Left ventricle myocardium superior (tissue), 1 donor: ENCODE measurements at regions not wholly inside any gene's neighbourhood (a gene's known extent, or its start where the extent isn't known, plus 50 kb on each side); places are given as distances from the start of the nearest gene placed in this dataset.
A peak's percentile ranks its signal among the peaks of the same experiment; 100 is the strongest.
"Not testable (repeated sequence)": the region's sequence is repeated elsewhere in the genome, so short reads cannot be mapped to it uniquely, and the experiment has no call there.

Experiments
- ATAC-seq: fragments of 200-7000 bp; cut with Tn5 transposase; one replicate; pipeline ENCODE4 v1.9.1; 2020; ENCODE audit warnings: mild to moderate bottlenecking, moderate library complexity
- DNase-seq: peaks from one replicate; pipeline ENCODE4 v3.0.0-alpha.2; 2020
- intact Hi-C: fragments of 100-400 bp; cut with micrococcal nuclease; formaldehyde crosslinking; loops from one replicate; pipeline ENCODE4 v1.11.0; 2022
- donor health status: DM: no; HTN: yes; CAD: no; lungs with severe emphysema.

DNA sequence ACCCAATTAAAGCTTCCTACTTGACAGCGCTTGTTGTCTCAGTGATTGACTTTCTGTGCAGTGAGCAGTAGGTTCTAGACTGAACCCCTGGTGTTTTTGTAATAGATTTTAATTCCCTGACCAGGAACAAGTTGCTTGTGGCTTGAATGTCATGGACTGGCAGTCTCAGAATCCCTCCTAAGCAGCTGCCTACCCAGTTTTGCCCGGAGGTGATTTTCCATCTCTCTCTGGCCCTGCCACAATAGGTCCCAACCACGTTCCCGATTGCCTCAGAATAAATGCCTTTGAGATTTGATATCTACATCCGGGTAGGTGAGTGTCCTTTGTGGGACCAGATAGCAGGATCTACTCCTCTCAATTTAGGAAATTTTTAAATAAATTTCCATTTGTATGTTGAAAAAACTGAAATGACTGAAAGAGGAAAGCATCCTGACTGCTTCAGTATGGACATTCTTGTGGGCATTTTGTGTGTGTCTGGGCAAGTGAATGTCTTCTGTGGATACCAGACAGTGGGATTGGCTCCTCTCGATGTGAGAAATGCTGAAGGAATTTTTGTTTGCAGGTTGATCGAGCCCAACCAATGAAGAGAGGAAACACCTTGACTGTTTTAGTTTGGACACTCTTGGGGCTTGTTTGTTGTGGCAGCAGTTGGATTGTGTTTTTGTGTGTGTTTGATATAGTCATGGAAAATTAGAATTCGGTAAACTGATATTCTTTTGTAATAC is 1607.4 kb downstream of the C4orf33 start:
- intact Hi-C loops = no loop called here
- ATAC-seq (no peak), DNase-seq (no peak)

GRCh38 chr4:130705023-130705422 is 1609.1 kb downstream of the C4orf33 start:
- intact Hi-C loops = no loop called here
- ATAC-seq (no peak), DNase-seq (no peak)

DNA sequence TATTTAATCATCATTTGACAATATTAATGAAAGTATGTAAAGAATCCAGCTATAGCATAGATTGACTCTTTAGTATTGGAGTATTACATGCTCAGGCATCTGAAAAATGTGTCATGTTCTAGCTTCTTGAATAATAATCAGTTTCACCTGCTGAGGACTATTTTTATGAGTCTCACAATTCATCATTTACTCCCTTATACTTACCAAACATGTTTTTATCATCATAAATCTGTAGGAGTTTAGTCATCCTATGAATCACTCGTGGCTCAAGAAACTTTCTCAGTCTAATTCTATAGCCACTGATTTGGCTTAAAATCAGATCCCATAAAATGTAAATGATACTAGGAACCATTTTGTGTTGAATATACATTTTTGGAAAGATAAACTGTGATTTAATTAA is 1616.1 kb downstream of the C4orf33 start:
- intact Hi-C loops = no loop called here
- DNase-seq (no peak), ATAC-seq (no peak)

GRCh38 chr4:130714006-130714405 is 1618.1 kb downstream of the C4orf33 start:
- ATAC-seq = no peak
- intact Hi-C loops = no loop called here
- DNase-seq = no peak

DNA sequence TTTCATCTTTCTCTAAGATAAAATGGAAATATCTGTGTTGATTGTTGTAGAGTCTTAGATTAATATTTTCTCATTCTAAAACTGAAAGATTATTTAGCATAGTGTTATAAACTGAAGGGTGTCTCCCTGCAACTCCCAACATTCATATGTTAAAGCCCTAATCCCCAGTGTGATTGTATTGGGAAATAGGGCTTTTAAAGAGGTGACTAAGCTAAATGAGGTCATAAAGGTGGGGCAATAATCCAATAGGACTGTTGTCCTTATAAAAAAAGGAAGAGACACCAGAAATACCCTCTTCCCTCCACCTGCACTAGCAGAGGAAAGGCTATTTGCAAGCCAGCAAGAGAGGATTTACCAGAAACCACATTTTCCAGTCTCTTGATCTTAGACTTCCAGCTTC is 1626.4 kb downstream of the C4orf33 start:
- ATAC-seq (no peak), DNase-seq (no peak)
- intact Hi-C loops = no loop called here

DNA sequence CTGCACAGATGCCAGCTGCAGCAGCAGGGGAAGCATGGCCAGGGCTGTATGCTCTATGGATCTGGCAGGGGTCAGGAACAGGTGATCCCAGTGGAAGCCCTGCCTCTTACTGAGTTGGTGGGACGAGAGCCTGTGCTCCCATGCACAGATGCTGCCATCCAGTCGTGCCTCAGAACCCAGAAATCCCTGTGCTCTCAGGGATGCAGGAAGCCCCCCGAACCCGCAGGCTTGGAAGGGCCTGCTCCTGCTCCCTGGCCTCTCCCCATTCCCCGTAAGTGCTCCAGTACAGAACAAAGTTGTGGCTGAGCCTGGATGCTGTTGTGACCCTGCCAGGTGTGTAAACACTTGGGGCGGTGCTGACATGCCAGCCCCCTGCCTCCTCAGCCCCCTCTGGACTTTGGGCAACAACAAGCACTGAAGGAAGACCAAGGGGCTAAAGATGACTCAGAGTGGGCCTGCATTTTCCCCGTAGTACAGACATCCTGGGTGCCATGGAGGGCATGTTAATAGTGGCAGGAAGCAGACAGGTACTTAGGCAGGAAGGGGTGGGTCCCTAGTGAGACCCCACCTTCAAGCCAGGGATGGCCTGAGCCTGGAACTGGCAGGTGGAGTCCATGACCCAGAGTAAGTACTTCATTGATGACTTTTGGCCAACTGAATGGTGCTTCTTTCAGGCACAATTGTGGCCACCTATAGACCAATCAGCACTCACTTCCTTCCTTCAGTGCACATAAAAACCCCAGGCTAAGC is 1640.7 kb downstream of the C4orf33 start:
- intact Hi-C loops = no loop called here
- DNase-seq (peak; percentile 9), ATAC-seq (no peak)

DNA sequence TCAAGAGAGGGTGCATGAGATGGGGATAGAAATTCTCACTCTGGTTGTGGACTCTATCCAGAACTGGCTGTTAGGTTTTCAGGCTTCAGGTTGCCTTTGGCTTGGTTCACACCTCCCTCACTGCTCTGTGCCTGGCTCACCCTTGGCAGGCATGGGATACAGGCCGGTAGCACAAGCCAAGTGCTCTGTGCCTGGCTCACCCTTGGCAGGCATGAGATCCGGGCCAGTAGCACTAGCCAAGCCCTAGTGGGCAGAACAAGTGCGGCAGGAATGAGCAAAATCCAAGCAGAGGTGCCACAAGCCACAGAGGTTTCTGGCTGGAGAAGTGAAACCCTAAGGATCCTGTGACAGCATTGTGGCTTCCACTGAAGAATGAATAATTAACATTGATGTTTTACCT is 1642.3 kb downstream of the C4orf33 start:
- intact Hi-C loops = no loop called here
- ATAC-seq = no peak
- no peak for DNase-seq

- intact Hi-C loops = no loop called here
- DNase-seq (no peak), ATAC-seq (no peak)
Observed at GRCh38 chr4:130747842-130748241, 1651.9 kb downstream of the C4orf33 start.

- intact Hi-C loops = no loop called here
- ATAC-seq = no peak
- no peak for DNase-seq
Observed at GRCh38 chr4:130753926-130754325, 1658.0 kb downstream of the C4orf33 start.

DNA sequence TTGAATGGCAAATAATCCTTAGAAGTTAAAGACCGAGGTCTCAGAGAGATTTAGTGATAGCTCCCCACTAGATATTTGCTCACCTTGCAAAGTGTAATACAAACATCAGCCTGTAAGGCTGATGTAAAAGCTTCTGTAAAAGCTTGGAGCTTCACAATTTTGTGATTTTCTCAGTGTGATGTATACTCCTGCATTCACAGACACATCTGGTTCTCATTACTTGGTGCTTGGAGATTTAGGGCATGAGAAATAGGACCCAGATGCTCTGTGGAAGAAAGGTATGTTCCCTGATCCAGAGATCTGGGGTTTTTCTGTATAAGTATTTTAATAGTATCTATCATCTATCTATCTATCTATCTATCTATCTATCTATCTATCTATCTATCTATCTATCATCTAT is 1664.3 kb downstream of the C4orf33 start:
- intact Hi-C loops = no loop called here
- ATAC-seq = no peak

DNA sequence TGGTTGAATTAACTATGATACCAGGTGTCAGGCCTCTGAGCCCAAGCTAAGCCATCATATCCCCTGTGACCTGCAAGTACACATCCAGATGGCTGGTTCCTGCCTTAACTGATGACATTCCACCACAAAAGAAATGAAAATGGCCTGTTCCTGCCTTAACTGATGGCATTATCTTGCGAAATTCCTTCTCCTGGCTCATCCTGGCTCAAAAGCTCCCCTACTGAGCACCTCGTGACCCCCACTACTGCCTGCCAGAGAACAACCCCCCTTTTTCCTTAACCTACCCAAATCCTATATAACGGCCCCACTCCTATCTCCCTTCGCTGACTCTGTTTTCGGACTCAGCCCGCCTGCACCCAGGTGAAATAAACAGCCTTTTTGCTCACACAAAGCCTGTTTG is 1671.4 kb downstream of the C4orf33 start:
- intact Hi-C loops, DNase-seq, ATAC-seq: not testable (repeated sequence)

More for the DNA sequence above, 1664.3 kb downstream of the C4orf33 start:
- no peak for DNase-seq

- DNase-seq, ATAC-seq, intact Hi-C loops: not testable (repeated sequence)
Observed at GRCh38 chr4:130772966-130773365, 1677.0 kb downstream of the C4orf33 start.

DNA sequence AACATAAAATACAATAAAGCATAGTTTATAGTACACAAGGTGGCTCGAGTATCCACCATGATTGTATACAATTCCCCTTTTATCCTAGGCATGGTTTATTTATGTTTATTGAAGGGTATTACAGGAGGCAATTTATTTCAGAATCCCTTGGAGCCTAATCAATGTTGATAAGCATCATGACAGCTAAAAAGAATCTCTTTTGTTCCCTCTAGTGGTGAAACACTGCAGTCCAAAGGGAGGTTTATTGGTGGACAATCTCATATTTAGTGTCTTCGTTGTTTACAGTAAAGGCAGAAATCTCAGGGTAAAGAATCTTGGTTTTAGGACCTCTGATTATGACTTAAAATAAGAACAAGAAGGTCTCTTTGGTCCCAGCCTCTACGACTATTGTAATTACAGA is 1712.5 kb downstream of the C4orf33 start:
- ATAC-seq (no peak), DNase-seq (no peak)
- intact Hi-C loops = no loop called here

DNA sequence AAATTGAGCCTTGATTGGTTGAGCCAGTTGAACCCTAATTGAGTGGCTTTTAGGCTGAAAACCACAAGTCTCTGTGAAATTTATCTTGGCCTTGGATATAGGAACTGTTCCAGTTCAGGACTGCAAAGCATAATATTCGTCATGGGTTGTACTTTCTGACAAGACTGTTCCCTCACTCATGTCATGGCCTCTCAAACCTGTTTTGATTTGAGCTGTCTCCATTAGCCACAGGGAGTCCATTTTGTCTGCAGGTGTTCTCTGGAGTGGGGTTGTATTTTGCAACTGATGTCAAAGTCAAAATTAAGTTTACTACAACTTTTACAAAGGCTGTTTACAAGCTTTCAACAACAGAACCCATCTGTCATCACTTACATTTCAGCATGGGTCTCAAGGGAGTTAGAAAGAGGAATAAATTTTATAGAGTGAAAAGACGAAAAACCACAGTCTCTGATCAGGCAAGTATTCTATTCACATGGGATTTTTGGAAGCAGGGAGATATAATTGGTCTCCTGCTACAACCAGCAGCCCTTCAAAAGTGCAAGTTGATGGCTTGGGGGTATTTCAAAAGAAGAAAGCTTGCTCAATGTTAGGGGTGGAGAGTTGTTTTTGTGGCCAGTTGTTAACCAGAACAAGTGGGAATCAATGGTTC is 1716.3 kb downstream of the C4orf33 start:
- no peak for DNase-seq
- ATAC-seq = no peak
- intact Hi-C loops = no loop called here

DNA sequence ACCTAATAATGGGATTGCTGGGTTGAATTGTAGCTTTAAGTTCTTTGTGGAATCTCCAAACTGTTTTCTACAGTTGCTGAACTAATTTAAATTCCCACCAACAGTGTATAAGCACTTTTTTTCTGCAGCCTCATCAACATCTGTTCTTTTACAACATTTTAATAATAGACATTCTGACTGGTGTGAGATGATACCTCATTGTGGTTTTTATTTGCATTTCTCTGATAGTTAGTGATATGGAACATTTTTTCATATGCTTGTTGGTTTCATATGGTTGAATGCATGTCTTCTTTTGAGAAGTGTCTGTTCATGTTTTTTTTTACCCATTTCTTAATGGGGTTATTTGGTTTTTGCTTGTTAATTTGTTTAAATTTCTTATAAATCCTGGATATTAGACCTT is 1718.9 kb downstream of the C4orf33 start:
- DNase-seq = no peak
- no peak for ATAC-seq
- intact Hi-C loops = no loop called here

- intact Hi-C loops = no loop called here
- no peak for DNase-seq
- ATAC-seq = no peak
Observed at GRCh38 chr4:130820448-130820847, 1724.5 kb downstream of the C4orf33 start.

GRCh38 chr4:130825284-130825683 is 1729.3 kb downstream of the C4orf33 start:
- ATAC-seq = peak; percentile 83
- intact Hi-C loops = no loop called here
- DNase-seq = no peak

DNA sequence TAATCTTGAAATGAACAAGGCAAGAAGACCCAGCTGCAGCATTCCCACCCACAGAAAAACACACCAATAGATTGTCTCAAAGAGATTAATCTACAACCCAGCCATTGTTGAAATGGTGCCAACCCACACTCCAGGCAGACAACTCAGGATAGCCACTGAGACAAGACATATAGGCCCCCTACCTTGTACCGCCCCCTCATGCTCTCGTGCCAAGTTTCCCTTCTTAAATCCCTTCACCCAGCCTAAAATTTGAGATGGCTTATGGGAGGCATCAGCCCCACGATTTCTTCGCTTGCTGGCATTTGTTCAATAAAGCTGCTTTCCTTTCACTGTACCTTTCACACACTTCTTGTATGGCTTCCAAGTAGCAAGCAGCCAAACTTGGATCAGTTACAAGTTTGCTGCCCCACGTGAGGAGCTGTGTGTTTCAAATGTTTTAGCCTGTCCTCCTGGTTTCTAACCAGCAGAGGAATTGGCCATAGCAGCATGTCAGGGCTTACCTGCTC is 1754.1 kb downstream of the C4orf33 start:
- intact Hi-C loops = no loop called here
- ATAC-seq (no peak), DNase-seq (no peak)

- intact Hi-C loops = no loop called here
- ATAC-seq = no peak
- no peak for DNase-seq
Observed at GRCh38 chr4:130851107-130851506, 1755.2 kb downstream of the C4orf33 start.

- intact Hi-C loops = no loop called here
- ATAC-seq (no peak), DNase-seq (no peak)
Observed at GRCh38 chr4:130851932-130852331, 1756.0 kb downstream of the C4orf33 start.
